HCT116 (cell line): ENCODE measurements at regions not wholly inside any gene's neighbourhood (a gene's known extent, or its start where the extent isn't known, plus 50 kb on each side); places are given as distances from the start of the nearest gene placed in this dataset.

Source experiments
- ATAC-seq: fragments of 200-7000 bp; cut with Tn5 transposase; 2 replicates; pipeline ENCODE4 v1.9.1; 2020; ENCODE audit warnings: mild to moderate bottlenecking, moderate library complexity
- BruUV-seq: library from RNA; stranded (reverse); fragments of 400-500 nt; replicated peaks from 2 replicates; lab custom pipeline; 2021; lab: Mats Ljungman, UMichigan
- CTCF ChIA-PET: fragments of 300-600 bp; sonication (Branson Sonifier 250); formaldehyde crosslinking; loops from one replicate; lab custom pipeline; 2021; ENCODE audit warnings: antibody characterized with exemption; lab: Charles Lee
- POLR2A ChIA-PET: fragments of 300-600, 350-600 bp; sonication (Branson Sonifier 250); formaldehyde crosslinking; loops from one replicate; lab custom pipeline; 2021; ENCODE audit warnings: antibody characterized with exemption; lab: Charles Lee
- RAD21 ChIA-PET, 2 experiments: fragments of 300-600 bp; sonication (Branson Sonifier 250); formaldehyde crosslinking; loops; one replicate each; lab custom pipeline; 2023; ENCODE audit warnings: low total read pairs in 2 of 2; ENCODE audit not compliant: uncharacterized antibody in 2 of 2, unreplicated experiment in 2 of 2, low non-redundant PET in 1 of 2; lab: Charles Lee
- DNase-seq: peaks from one replicate; pipeline ENCODE4 v3.0.0-alpha.2; 2010; ENCODE audit warnings: low read depth, low spot score
- H2AFZ ChIP-seq: fragments of 200-600 bp; shearing (Covaris generic), sonication (generic); 2 replicates; pipeline ENCODE4 v1.6.1; 2017; ENCODE audit warnings: low read depth, mixed run types, mixed read lengths, antibody characterized with exemption, low read length; ENCODE audit not compliant: poor library complexity, severe bottlenecking
- H3K27ac ChIP-seq: 2 replicates; pipeline ENCODE4 v1.5.1; 2012; ENCODE audit warnings: low read depth, low read length
- H3K27me3 ChIP-seq: fragments of 200-600 bp; sonication (generic); 2 replicates; pipeline ENCODE4 v1.6.1; 2016; ENCODE audit warnings: mixed run types, low read length, mixed read lengths; ENCODE audit not compliant: insufficient read depth
- H3K36me3 ChIP-seq, 2 experiments: fragments of 200-500 bp in 1 of 2; fragments of 200-600 bp in 1 of 2; sonication (Bioruptor generic) in 1 of 2; sonication (generic) in 1 of 2; 2 replicates each; pipeline versions ENCODE4 v1.5.1 to v1.6.1; 2014 to 2016; ENCODE audit warnings: low read length in 2 of 2, inconsistent platforms in 1 of 2, mixed read lengths in 1 of 2, mixed run types in 1 of 2; ENCODE audit not compliant: insufficient read depth in 2 of 2, control insufficient read depth in 1 of 2
- H3K4me1 ChIP-seq, 2 experiments: fragments of 200-600 bp in 1 of 2; sonication (generic) in 1 of 2; 2 replicates each; pipeline versions ENCODE4 v1.5.1 to v1.6.1; 2012 to 2017; ENCODE audit warnings: low read length in 2 of 2, inconsistent platforms in 1 of 2, mild to moderate bottlenecking in 1 of 2, mixed read lengths in 1 of 2, mixed run types in 1 of 2, moderate library complexity in 1 of 2; ENCODE audit not compliant: insufficient read depth in 2 of 2, control insufficient read depth in 1 of 2
- H3K4me2 ChIP-seq: fragments of 200-600 bp; sonication (generic); 2 replicates; pipeline ENCODE4 v1.6.1; 2017; ENCODE audit warnings: mixed run types, low read length, mixed read lengths
- H3K4me3 ChIP-seq, 2 experiments: fragments of 200-600 bp in 1 of 2; sonication (generic) in 1 of 2; replicated peaks in 1 of 2; 2 replicates each; pipeline ENCODE4 v1.5.1; 2011 to 2016; ENCODE audit warnings: low read length in 2 of 2, control low read depth in 1 of 2, low read depth in 1 of 2, mild to moderate bottlenecking in 1 of 2, mixed read lengths in 1 of 2, mixed run types in 1 of 2
- H3K79me2 ChIP-seq: fragments of 200-600 bp; sonication (generic); 2 replicates; pipeline ENCODE4 v1.6.1; 2017; ENCODE audit warnings: mild to moderate bottlenecking, mixed run types, low read length, moderate library complexity, mixed read lengths; ENCODE audit not compliant: insufficient read depth
- H3K9ac ChIP-seq: fragments of 200-600 bp; sonication (generic); 2 replicates; pipeline ENCODE4 v1.6.1; 2016; ENCODE audit warnings: low read length, mixed read lengths
- H3K9me2 ChIP-seq: fragments of 200-600 bp; sonication (generic), shearing (Covaris generic); 2 replicates; pipeline ENCODE4 v1.6.1; 2017; ENCODE audit warnings: mixed run types, mild to moderate bottlenecking, moderate library complexity; ENCODE audit not compliant: insufficient read depth
- H3K9me3 ChIP-seq, 2 experiments: fragments of 200-500 bp in 1 of 2; fragments of 200-600 bp in 1 of 2; sonication (Bioruptor generic) in 1 of 2; sonication (generic) in 1 of 2; 2 replicates each; pipeline ENCODE4 v1.6.1; 2014 to 2017; ENCODE audit warnings: low read length in 2 of 2, mixed read lengths in 2 of 2, inconsistent platforms in 1 of 2, low read depth in 1 of 2, mild to moderate bottlenecking in 1 of 2, mixed run types in 1 of 2, moderate library complexity in 1 of 2; ENCODE audit not compliant: control insufficient read depth in 1 of 2, insufficient read depth in 1 of 2
- H4K20me1 ChIP-seq: fragments of 200-600 bp; sonication (generic), shearing (Covaris generic); 2 replicates; pipeline ENCODE4 v1.6.1; 2017; ENCODE audit warnings: mixed run types, mild to moderate bottlenecking, moderate library complexity; ENCODE audit not compliant: insufficient read depth
- ATF3 ChIP-seq: IDR thresholded peaks from 2 replicates; pipeline ENCODE4 v1.6.1; 2012
- CEBPB ChIP-seq: IDR thresholded peaks from 2 replicates; pipeline ENCODE4 v1.6.1; 2012; ENCODE audit warnings: low read depth
- ELF1 ChIP-seq: IDR thresholded peaks from 2 replicates; pipeline ENCODE4 v1.6.1; 2012; ENCODE audit warnings: low read depth, borderline replicate concordance
- EZH2 ChIP-seq: fragments of 200-600 bp; sonication (generic); IDR thresholded peaks from 2 replicates; pipeline ENCODE4 v1.6.1; 2017; ENCODE audit warnings: antibody characterized with exemption, mixed run types
- EZH2phosphoT487 ChIP-seq: fragments of 200-600 bp; IDR thresholded peaks from 2 replicates; pipeline ENCODE4 v1.6.1; 2018; ENCODE audit warnings: antibody characterized with exemption, borderline replicate concordance
- FOSL1 ChIP-seq: IDR thresholded peaks from 2 replicates; pipeline ENCODE4 v1.6.1; 2012; ENCODE audit warnings: low read depth
- JUND ChIP-seq: IDR thresholded peaks from 2 replicates; pipeline ENCODE4 v1.6.1; 2012
- MAX ChIP-seq: IDR thresholded peaks from 2 replicates; pipeline ENCODE4 v1.6.1; 2012
- POLR2A ChIP-seq: IDR thresholded peaks from 2 replicates; pipeline ENCODE4 v1.7.0; 2011; ENCODE audit warnings: borderline replicate concordance; ENCODE audit not compliant: insufficient read depth, insufficient read length; ENCODE audit errors: extremely low read depth
- POLR2AphosphoS5 ChIP-seq: IDR thresholded peaks from 2 replicates; pipeline ENCODE4 v1.6.1; 2011; ENCODE audit warnings: mild to moderate bottlenecking, low read depth, low read length, moderate library complexity
- RAD21 ChIP-seq: IDR thresholded peaks from 2 replicates; pipeline ENCODE4 v1.6.1; 2012; ENCODE audit warnings: low read depth, mild to moderate bottlenecking
- REST ChIP-seq: IDR thresholded peaks from 2 replicates; pipeline ENCODE4 v1.6.1; 2012; ENCODE audit warnings: low read depth
- SP1 ChIP-seq: IDR thresholded peaks from 2 replicates; pipeline ENCODE4 v1.6.1; 2012; ENCODE audit warnings: low read depth
- SRF ChIP-seq: IDR thresholded peaks from 2 replicates; pipeline ENCODE4 v1.6.1; 2012; ENCODE audit warnings: low read depth
- TCF7L2 ChIP-seq: IDR thresholded peaks from 2 replicates; pipeline ENCODE4 v1.7.0; 2011; ENCODE audit warnings: borderline replicate concordance, inconsistent platforms; ENCODE audit not compliant: insufficient read depth, insufficient read length; ENCODE audit errors: extremely low read depth
- YY1 ChIP-seq: IDR thresholded peaks from 2 replicates; pipeline ENCODE4 v1.6.1; 2011; ENCODE audit warnings: low read length, low read depth, moderate library complexity, mild to moderate bottlenecking; ENCODE audit not compliant: insufficient replicate concordance; ENCODE audit errors: extremely low read depth
- ZBTB33 ChIP-seq: IDR thresholded peaks from 2 replicates; pipeline ENCODE4 v1.6.1; 2011; ENCODE audit warnings: mild to moderate bottlenecking, low read length, moderate library complexity; ENCODE audit not compliant: insufficient replicate concordance; ENCODE audit errors: extremely low read depth
- ZNF274 ChIP-seq: fragments of 200-500 bp; sonication (Bioruptor generic); IDR thresholded peaks from 2 replicates; pipeline ENCODE4 v1.6.1; 2014; ENCODE audit warnings: mild to moderate bottlenecking, low read depth, low read length, inconsistent platforms
- intact Hi-C: fragments of 100-400 bp; cut with micrococcal nuclease; formaldehyde crosslinking; loops from 2 replicates; pipeline ENCODE4 v1.10.0; 2022

GRCh38 chr6:74277777-74278186, 581.8 kb downstream of the CD109 start:
- H3K4me2 ChIP-seq: no peak overlapping the region
- POLR2A ChIA-PET: no interaction called here
- RAD21 ChIA-PET: no interaction called here
- no peak overlapping the region for H3K4me3 ChIP-seq
- H2AFZ ChIP-seq: no peak overlapping the region
- H3K9me3 ChIP-seq: no peaks in the 10 kb centered on the region
- H3K9me2 ChIP-seq: no peaks in the 10 kb centered on the region
- DNase-seq (no peak), ATAC-seq (no peak)
- no peaks in the 10 kb centered on the region for H3K79me2 ChIP-seq
- H3K27me3 ChIP-seq: no peaks in the 10 kb centered on the region
- BruUV-seq: no TSS peak
- intact Hi-C loops: no loop called here
- no peaks in the 10 kb centered on the region for H3K4me1 ChIP-seq
- H3K27ac ChIP-seq: no peak overlapping the region
- no peak overlapping the region for H3K9ac ChIP-seq
- H3K36me3 ChIP-seq: no peaks in the 10 kb centered on the region
- H4K20me1 ChIP-seq: no peaks in the 10 kb centered on the region
- CTCF ChIA-PET: interaction anchor here (1.2 kb wide), 1 partner anchor 11 kb away, joined by 4 read pairs; no protein-coding TSS in a partner anchor
- TF ChIP-seq RAD21 (no peak), TCF7L2 (no peak), ATF3 (no peak), POLR2AphosphoS5 (no peak), CEBPB (no peak), JUND (no peak), SP1 (no peak), SRF (no peak), ZBTB33 (no peak), REST (no peak), ELF1 (no peak), ZNF274 (no peak), EZH2 (no peak), EZH2phosphoT487 (no peak), FOSL1 (no peak), YY1 (no peak), POLR2A (no peak), MAX (no peak)
- TF ChIP-seq, all 23 proteins: peak for 0
